ENCODE measurements at regions not wholly inside any gene's neighbourhood (a gene's known extent, or its start where the extent isn't known, plus 50 kb on each side); places are given as distances from the start of the nearest gene placed in this dataset.

- no peak for TF ChIP-seq CTCF (IDR thresholded peaks at IDR 0.05; ENCODE audit: insufficient read depth, low read depth, low read length)
- no peak for TF ChIP-seq EZH2 (IDR thresholded peaks at IDR 0.05; ENCODE audit: insufficient read depth, low read length)
Measured at GRCh38 chr2:60649721-60650120, 96.3 kb upstream of the BCL11A start.

Data from astrocyte (in vitro differentiated cells and primary cell).